GM20000 (cell line): ENCODE measurements at regions not wholly inside any gene's neighbourhood (a gene's known extent, or its start where the extent isn't known, plus 50 kb on each side); places are given as distances from the start of the nearest gene placed in this dataset.

ENCODE experiments used
- DNase-seq: peaks from one replicate; pipeline ENCODE4 v3.0.0; 2012; ENCODE audit warnings: low spot score
- CTCF ChIP-seq: IDR thresholded peaks from 2 replicates; pipeline ENCODE4 v1.5.1; 2012; ENCODE audit warnings: mild to moderate bottlenecking, control low read depth; ENCODE audit errors: extremely low read depth, missing control alignments

GRCh38 chr11:91981995-91982394, 242.6 kb upstream of the FAT3 start:
- no peak for DNase-seq

GRCh38 chr11:91979775-91980174, 244.8 kb upstream of the FAT3 start:
- no peak for DNase-seq
- TF ChIP-seq CTCF: no peak

More at GRCh38 chr11:91981995-91982394, 242.6 kb upstream of the FAT3 start:
- no peak for TF ChIP-seq CTCF

- no peak for TF ChIP-seq CTCF
- DNase-seq: no peak
Observed at GRCh38 chr11:91978747-91979146, 245.9 kb upstream of the FAT3 start.

DNA sequence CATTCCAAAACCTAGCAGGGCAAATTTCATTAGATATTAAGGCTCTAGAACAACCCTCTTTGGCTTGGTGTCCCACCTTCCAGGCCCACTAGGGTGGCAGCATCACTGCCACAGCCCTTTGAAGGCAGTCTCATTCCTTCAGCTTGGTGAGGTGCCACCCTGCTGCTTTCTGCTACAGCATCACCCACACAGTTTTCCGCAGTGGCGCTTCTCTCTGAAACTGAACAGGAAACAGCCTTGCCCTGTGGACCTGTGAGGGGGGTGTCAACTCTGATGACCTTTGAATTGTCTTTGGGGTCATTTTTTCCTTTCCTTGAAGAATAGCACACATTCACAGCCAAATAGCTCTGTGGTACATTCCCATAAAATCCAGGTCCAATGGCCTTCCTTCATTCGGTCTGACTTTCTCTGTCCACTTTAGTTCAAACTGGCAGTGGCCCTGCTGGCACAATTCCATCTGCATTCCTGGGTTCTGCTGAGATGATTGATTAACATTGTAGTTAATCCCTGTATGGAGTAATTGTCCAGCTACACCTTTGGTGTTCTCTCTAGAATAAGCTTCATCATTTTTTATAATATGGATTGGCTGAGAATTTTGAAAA, 251.9 kb upstream of the FAT3 start:
- DNase-seq: no peak
- TF ChIP-seq CTCF: no peak

DNA sequence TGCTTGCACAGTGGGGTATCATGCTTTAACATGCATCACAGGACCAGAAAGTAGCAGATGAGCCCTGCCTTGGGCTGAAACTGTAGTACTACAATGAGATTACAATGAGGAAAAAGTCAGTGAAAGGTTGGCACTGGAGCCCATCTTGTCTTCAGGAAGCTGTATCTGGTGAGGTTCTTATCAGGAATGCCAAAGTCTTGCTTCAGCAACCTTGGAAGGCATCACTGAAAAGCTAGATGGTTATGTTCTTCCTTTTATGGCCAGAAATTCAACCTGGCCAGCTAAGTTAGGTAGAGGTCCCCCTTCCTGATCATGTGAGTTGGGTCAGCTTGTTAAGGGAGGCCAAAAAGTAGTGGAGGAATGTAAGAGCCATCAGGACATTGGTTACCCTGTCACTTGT, 254.0 kb upstream of the FAT3 start:
- no peak for TF ChIP-seq CTCF
- no peak for DNase-seq

- no peak for DNase-seq
- no peak for TF ChIP-seq CTCF
Observed at GRCh38 chr11:91969486-91969885, 255.1 kb upstream of the FAT3 start.

DNA sequence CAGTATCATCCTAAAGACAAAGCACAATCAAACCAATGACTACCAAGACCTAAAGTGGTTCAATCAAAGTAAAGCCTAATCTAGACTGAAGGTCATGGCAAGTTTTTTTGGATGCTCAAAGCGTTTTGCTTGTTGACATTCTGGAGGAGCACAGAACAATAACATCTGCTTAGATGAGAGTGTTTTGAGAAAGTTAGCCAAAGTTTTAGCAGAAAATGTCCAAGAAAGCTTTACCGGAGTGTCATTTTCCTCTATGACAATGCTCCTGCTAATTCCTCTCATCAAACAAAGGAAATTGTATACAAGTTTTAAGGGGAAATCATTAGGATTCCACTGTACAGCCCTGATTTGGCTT, 256.9 kb upstream of the FAT3 start:
- no peak for TF ChIP-seq CTCF

More for the DNA sequence above, 256.9 kb upstream of the FAT3 start:
- DNase-seq: no peak
